ENCODE measurements at regions not wholly inside any gene's neighbourhood (a gene's known extent, or its start where the extent isn't known, plus 50 kb on each side); places are given as distances from the start of the nearest gene placed in this dataset.
A peak's percentile ranks its signal among the peaks of the same experiment; 100 is the strongest.
"Not testable (repeated sequence)": the region's sequence is repeated elsewhere in the genome, so short reads cannot be mapped to it uniquely, and the experiment has no call there.

GRCh38 chr2:77633601-77634000 is 111.4 kb upstream of the LRRTM4 start:
- Histone ChIP-seq H3K27ac (ENCODE audit: low read length) (no peak overlapping the region), H3K4me1 (ENCODE audit: control insufficient read depth, insufficient read depth, low read length) (no peaks in the 10 kb centered on the region), H3K9me3 (ENCODE audit: control insufficient read depth, insufficient read depth, low read length) (no peaks in the 10 kb centered on the region), H3K4me3 (ENCODE audit: low read length) (no peak overlapping the region), H3K36me3 (ENCODE audit: control insufficient read depth, insufficient read depth, low read length) (no peaks in the 10 kb centered on the region), H3K27me3 (ENCODE audit: control insufficient read depth, insufficient read depth, low read length) (no peaks in the 10 kb centered on the region)
- DNase-seq (ENCODE audit: low read depth, low spot score): no peak
- WGBS (ENCODE audit: insufficient coverage, insufficient read length): no CpG with 5 or more reads among the region's 2 CpGs

DNA sequence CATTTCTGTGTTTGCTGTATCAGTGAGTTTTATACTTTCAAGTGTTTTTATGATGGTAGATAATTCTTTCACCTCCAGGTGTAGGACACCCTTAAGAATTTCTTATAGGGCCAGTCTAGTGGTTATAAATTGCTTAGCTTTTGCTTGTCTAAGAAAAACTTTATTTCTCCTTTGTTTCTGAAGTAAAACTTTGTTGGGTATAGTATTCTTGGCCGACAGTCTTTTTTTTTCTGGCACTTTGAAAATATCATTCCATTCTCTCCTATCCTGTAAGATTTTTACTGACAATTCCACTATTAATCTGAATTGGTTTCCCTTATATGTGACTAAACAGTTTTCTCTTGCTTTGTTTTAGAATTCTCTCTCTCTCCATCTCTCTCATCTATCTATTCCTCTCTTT is 118.7 kb upstream of the LRRTM4 start:
- Histone ChIP-seq H3K9me3 (ENCODE audit: control insufficient read depth, insufficient read depth, low read length) (no peaks in the 10 kb centered on the region), H3K4me1 (ENCODE audit: control insufficient read depth, insufficient read depth, low read length) (no peaks in the 10 kb centered on the region), H3K27me3 (ENCODE audit: control insufficient read depth, insufficient read depth, low read length) (no peaks in the 10 kb centered on the region), H3K36me3 (ENCODE audit: control insufficient read depth, insufficient read depth, low read length) (no peaks in the 10 kb centered on the region), H3K4me3 (ENCODE audit: low read length) (no peak overlapping the region), H3K27ac (ENCODE audit: low read length) (no peak overlapping the region)
- DNase-seq (ENCODE audit: low read depth, low spot score): no peak
- no CpG with 5 or more reads among the region's 1 CpG for WGBS (ENCODE audit: insufficient coverage, insufficient read length)

- no peak overlapping the region for H3K27ac ChIP-seq (ENCODE audit: low read length)
- no CpG with 5 or more reads among the region's 1 CpG for WGBS (ENCODE audit: insufficient coverage, insufficient read length)
- no peaks in the 10 kb centered on the region for H3K36me3 ChIP-seq (ENCODE audit: control insufficient read depth, insufficient read depth, low read length)
- H3K9me3 ChIP-seq (ENCODE audit: control insufficient read depth, insufficient read depth, low read length): no peaks in the 10 kb centered on the region
- no peak for DNase-seq (ENCODE audit: low read depth, low spot score)
- H3K27me3 ChIP-seq (ENCODE audit: control insufficient read depth, insufficient read depth, low read length): no peaks in the 10 kb centered on the region
- H3K4me3 ChIP-seq (ENCODE audit: low read length): no peak overlapping the region
- H3K4me1 ChIP-seq (ENCODE audit: control insufficient read depth, insufficient read depth, low read length): no peaks in the 10 kb centered on the region
Observed at GRCh38 chr2:77642339-77642738, 120.2 kb upstream of the LRRTM4 start.

- Histone ChIP-seq H3K27ac (ENCODE audit: low read length) (no peak overlapping the region), H3K36me3 (ENCODE audit: control insufficient read depth, insufficient read depth, low read length) (no peaks in the 10 kb centered on the region), H3K27me3 (ENCODE audit: control insufficient read depth, insufficient read depth, low read length) (no peaks in the 10 kb centered on the region), H3K9me3 (ENCODE audit: control insufficient read depth, insufficient read depth, low read length) (no peaks in the 10 kb centered on the region), H3K4me1 (ENCODE audit: control insufficient read depth, insufficient read depth, low read length) (no peaks in the 10 kb centered on the region), H3K4me3 (ENCODE audit: low read length) (no peak overlapping the region)
- no CpG with 5 or more reads among the region's 1 CpG for WGBS (ENCODE audit: insufficient coverage, insufficient read length)
- DNase-seq (ENCODE audit: low read depth, low spot score): no peak
Observed at GRCh38 chr2:77649856-77650255, 127.7 kb upstream of the LRRTM4 start.

DNA sequence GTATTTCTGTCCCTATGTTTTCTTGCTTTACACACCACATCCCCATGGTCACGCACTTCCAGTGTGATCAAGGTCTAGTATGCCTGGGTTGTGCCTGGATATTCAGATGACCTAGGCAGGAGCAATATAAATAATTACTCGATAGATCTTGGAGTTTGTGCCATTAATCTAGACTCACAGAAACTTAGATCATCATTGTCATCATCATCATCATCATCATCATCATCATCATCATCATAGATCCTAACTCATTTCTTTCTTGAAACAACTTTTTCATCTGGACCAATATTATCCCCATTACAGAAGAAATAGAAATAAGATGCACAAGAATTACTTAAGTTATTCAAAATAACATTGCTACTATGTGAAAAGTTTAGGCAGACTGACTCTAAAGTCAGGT is 130.3 kb upstream of the LRRTM4 start:
- Histone ChIP-seq H3K36me3 (ENCODE audit: control insufficient read depth, insufficient read depth, low read length) (no peaks in the 10 kb centered on the region), H3K27ac (ENCODE audit: low read length) (no peak overlapping the region), H3K4me3 (ENCODE audit: low read length) (no peak overlapping the region), H3K4me1 (ENCODE audit: control insufficient read depth, insufficient read depth, low read length) (no peaks in the 10 kb centered on the region), H3K9me3 (ENCODE audit: control insufficient read depth, insufficient read depth, low read length) (no peaks in the 10 kb centered on the region), H3K27me3 (ENCODE audit: control insufficient read depth, insufficient read depth, low read length) (no peaks in the 10 kb centered on the region; the same call in 1 of the 2 replicates)
- DNase-seq (ENCODE audit: low read depth, low spot score): no peak
- no CpG with 5 or more reads among the region's 2 CpGs for WGBS (ENCODE audit: insufficient coverage, insufficient read length)

- Histone ChIP-seq H3K27ac (ENCODE audit: low read length) (no peak overlapping the region), H3K4me3 (ENCODE audit: low read length) (no peak overlapping the region), H3K9me3 (ENCODE audit: control insufficient read depth, insufficient read depth, low read length) (no peaks in the 10 kb centered on the region), H3K36me3 (ENCODE audit: control insufficient read depth, insufficient read depth, low read length) (no peaks in the 10 kb centered on the region), H3K4me1 (ENCODE audit: control insufficient read depth, insufficient read depth, low read length) (no peaks in the 10 kb centered on the region), H3K27me3 (ENCODE audit: control insufficient read depth, insufficient read depth, low read length) (no peaks in the 10 kb centered on the region)
- no CpG with 5 or more reads among the region's 2 CpGs for WGBS (ENCODE audit: insufficient coverage, insufficient read length)
- DNase-seq (ENCODE audit: low read depth, low spot score): no peak
Observed at GRCh38 chr2:77664491-77664890, 142.3 kb upstream of the LRRTM4 start.

- no peak overlapping the region for H3K4me3 ChIP-seq (ENCODE audit: low read length)
- no peak overlapping the region for H3K27ac ChIP-seq (ENCODE audit: low read length)
- no peaks in the 10 kb centered on the region for H3K36me3 ChIP-seq (ENCODE audit: control insufficient read depth, insufficient read depth, low read length)
- no peaks in the 10 kb centered on the region for H3K4me1 ChIP-seq (ENCODE audit: control insufficient read depth, insufficient read depth, low read length)
- no peaks in the 10 kb centered on the region for H3K9me3 ChIP-seq (ENCODE audit: control insufficient read depth, insufficient read depth, low read length)
- no peaks in the 10 kb centered on the region for H3K27me3 ChIP-seq (ENCODE audit: control insufficient read depth, insufficient read depth, low read length)
- DNase-seq (ENCODE audit: low read depth, low spot score): no peak
- WGBS (ENCODE audit: insufficient coverage, insufficient read length): 100% methylated on average over 1 of the region's 7 CpGs
Observed at GRCh38 chr2:77666251-77666980, 144.2 kb upstream of the LRRTM4 start.

GRCh38 chr2:77684543-77685319 is 162.6 kb upstream of the LRRTM4 start:
- H3K27ac ChIP-seq (ENCODE audit: low read length); H3K4me1 ChIP-seq (ENCODE audit: control insufficient read depth, insufficient read depth, low read length); H3K27me3 ChIP-seq (ENCODE audit: control insufficient read depth, insufficient read depth, low read length); H3K9me3 ChIP-seq (ENCODE audit: control insufficient read depth, insufficient read depth, low read length); H3K36me3 ChIP-seq (ENCODE audit: control insufficient read depth, insufficient read depth, low read length); H3K4me3 ChIP-seq (ENCODE audit: low read length); DNase-seq (ENCODE audit: low read depth, low spot score): not testable (repeated sequence)
- no CpG with 5 or more reads among the region's 6 CpGs for WGBS (ENCODE audit: insufficient coverage, insufficient read length)

DNA sequence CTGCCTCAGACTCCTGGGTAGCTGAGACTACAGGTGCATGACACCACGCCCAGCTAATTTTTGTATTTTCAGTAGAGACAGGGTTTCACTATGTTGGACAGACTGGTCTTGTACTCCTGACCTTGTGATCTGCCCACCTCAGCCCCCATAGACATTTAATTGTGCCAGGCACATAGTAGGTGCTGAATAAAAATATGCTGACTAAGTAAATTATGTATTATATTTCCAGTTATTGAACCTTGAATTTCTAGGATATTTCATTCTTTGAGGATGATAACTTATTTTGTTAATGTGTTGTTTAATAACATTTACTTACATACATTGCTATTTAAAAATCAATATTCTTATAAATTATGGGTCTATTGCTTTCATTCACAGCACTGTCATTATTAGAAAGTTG is 190.4 kb upstream of the LRRTM4 start:
- no CpG with 5 or more reads among the region's 1 CpG for WGBS (ENCODE audit: insufficient coverage, insufficient read length)
- Histone ChIP-seq H3K27me3 (ENCODE audit: control insufficient read depth, insufficient read depth, low read length) (no peaks in the 10 kb centered on the region), H3K4me1 (ENCODE audit: control insufficient read depth, insufficient read depth, low read length) (no peaks in the 10 kb centered on the region), H3K36me3 (ENCODE audit: control insufficient read depth, insufficient read depth, low read length) (no peaks in the 10 kb centered on the region), H3K9me3 (ENCODE audit: control insufficient read depth, insufficient read depth, low read length) (no peaks in the 10 kb centered on the region), H3K27ac (ENCODE audit: low read length) (no peak overlapping the region), H3K4me3 (ENCODE audit: low read length) (no peak overlapping the region)
- DNase-seq (ENCODE audit: low read depth, low spot score): no peak

DNA sequence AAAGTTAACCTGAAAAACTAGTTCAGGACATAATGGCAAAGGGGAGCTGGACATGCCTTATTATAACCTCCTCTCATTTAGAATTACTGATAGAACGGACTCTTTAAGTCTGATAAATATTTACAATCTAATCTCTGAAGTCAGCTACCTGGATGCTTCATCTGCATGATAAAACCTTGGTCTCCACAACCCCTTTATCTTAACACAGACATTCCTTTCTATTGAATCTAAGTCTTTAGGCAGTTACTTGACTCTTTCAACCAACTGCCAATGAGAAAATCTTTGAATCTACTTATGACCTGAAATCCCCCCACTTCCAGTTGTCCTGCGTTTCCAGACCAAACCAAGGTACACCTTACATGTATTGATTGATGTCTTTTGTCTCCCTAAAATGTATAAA is 191.2 kb upstream of the LRRTM4 start:
- Histone ChIP-seq H3K27me3 (ENCODE audit: control insufficient read depth, insufficient read depth, low read length) (no peaks in the 10 kb centered on the region), H3K36me3 (ENCODE audit: control insufficient read depth, insufficient read depth, low read length) (no peaks in the 10 kb centered on the region), H3K27ac (ENCODE audit: low read length) (no peak overlapping the region), H3K9me3 (ENCODE audit: control insufficient read depth, insufficient read depth, low read length) (no peaks in the 10 kb centered on the region), H3K4me3 (ENCODE audit: low read length) (no peak overlapping the region), H3K4me1 (ENCODE audit: control insufficient read depth, insufficient read depth, low read length) (no peaks in the 10 kb centered on the region)
- no CpG with 5 or more reads among the region's 2 CpGs for WGBS (ENCODE audit: insufficient coverage, insufficient read length)
- peak; percentile 7 for DNase-seq (ENCODE audit: low read depth, low spot score)

- Histone ChIP-seq H3K4me1 (ENCODE audit: control insufficient read depth, insufficient read depth, low read length) (no peaks in the 10 kb centered on the region), H3K9me3 (ENCODE audit: control insufficient read depth, insufficient read depth, low read length) (no peaks in the 10 kb centered on the region), H3K4me3 (ENCODE audit: low read length) (no peak overlapping the region), H3K27ac (ENCODE audit: low read length) (no peak overlapping the region), H3K36me3 (ENCODE audit: control insufficient read depth, insufficient read depth, low read length) (no peaks in the 10 kb centered on the region), H3K27me3 (ENCODE audit: control insufficient read depth, insufficient read depth, low read length) (no peaks in the 10 kb centered on the region)
- WGBS (ENCODE audit: insufficient coverage, insufficient read length): no CpG with 5 or more reads among the region's 4 CpGs
- DNase-seq (ENCODE audit: low read depth, low spot score): no peak
Observed at GRCh38 chr2:77720115-77720514, 197.9 kb upstream of the LRRTM4 start.

Measured in iPS DF 6.9 (cell line).